NCI-H526 (cell line): ENCODE measurements at regions not wholly inside any gene's neighbourhood (a gene's known extent, or its start where the extent isn't known, plus 50 kb on each side); places are given as distances from the start of the nearest gene placed in this dataset.

Experiments used
- DNase-seq, 2 experiments: peaks; one replicate each; lab custom pipeline; 2025; lab: John Stamatoyannopoulos, UW

DNA sequence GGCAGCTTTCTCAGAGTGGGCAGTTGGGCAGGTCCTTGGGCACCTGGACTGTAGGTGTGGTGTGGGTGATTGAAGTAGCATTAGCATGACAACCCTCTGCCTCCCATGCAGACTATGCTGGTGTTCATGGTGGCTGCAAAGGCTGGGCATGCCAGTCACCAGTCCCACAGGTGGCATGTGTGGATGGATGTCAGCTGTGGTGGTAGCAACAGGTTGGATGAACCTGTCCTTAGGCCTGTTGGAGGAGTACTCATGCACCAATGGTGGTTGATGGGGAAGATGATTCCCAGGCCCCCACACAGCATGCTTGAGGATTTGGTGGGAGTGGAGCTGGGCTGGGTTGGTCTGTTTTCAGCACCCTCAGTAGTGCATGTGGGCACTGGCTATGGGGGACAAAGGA, 251.1 kb downstream of the PAX1 start:
- DNase-seq = no peak

DNA sequence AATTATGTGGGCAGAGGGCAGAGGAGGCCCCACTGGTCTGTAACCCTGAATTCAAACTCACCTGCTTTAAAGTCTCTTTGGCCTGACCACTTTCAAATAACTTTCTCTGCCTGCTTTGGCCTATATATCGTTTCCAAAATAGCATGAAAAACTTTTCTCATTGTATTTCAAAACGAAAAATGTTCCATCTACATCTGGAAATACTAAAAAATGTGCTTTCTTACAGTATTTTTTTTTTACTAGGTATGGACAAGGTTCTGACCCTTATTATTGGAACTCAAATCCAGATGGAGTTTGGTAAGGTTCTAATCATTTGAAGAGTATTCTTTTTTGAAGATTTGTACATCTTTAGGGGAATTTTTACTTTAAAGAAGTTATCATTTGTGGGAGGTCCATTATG, 241.9 kb downstream of the PAX1 start:
- no peak for DNase-seq

DNA sequence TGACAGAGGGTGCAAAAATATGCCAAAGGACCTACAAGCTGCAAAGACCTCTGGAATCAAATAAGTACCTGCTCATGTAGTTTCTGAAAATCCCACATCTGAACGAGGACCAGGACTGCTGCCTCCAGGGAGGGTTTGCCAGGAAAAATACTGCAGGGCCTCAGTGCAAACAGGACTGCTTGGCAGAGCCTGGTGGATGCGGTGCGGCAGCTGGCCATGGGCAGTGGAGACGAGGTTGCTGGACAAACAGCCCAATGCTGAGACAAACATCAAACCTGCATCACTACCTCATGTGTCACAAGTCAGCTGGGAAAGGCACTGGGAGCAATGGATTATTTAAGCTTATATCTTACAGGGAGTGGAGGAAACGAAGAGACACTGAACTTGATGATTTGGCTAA, 238.8 kb downstream of the PAX1 start:
- no peak for DNase-seq

DNA sequence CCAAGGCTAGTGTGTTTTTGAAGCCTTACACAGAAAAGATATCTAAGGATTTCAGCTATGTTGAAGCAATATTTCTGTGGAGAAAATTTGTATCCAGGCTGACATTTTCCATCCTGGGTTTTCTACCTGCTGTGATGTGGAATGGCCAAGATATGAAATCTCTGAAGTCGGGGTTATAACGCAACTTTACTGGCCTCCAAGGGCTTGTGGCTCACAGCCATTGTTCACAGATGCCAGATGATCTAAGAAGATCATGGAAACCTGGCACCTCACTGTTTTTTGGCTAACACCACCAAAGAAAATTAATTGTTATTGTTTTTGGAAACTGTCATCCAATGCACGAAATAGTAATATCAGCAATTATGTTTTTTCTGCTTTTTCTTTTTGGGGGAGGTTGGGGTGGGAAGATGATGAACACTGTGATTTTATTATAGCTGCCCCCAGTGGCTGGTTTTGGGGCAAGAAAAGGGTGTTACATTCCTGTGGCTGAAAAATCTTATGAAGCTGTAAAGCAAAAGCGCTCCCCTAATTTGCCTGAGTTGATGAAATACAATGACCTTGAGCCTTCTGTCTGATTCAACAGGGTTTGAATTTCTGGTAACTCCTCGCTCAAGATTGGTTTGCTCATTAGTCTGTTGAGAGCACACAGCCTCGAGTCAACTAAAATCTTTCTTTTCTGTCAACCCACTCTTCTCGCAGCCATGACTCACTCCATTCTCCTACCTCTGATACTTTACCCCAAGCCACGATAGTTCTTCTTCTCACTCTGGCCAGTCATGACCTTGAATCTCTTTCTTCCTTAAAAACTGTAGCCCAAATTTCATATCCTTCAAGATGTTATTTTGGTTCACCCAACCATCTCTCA, 236.7 kb downstream of the PAX1 start:
- DNase-seq = no peak

DNA sequence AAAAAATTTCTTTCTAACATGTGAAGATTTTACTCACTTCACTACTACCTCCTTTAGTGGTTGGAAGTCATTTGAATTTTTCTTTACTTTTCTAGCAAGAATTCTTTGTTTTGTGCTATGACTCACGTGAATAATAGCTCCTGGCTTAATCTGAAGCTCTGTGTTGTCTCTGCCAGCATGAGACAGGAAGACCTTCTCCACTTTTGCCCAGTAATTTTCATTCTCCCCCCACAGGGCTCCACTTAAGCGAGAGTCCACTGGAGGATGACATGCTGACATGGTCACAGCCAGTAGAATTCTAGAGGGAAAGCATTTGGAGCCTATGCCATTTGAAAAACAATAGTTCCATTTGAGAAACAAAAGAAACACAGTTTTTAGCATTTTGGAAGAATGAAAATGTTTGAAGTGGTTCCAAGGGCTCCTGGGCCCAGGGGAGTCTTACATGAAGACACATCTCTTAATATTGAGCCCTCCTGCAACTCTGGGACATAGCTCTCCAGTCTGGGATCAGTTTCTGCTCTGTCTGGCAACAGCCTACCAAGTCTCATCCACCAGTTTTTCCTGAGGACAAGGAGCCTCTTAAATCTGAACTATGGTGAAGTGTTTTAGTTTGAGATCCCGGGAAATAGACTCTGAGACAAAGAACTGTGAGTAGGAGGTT, 231.4 kb downstream of the PAX1 start:
- DNase-seq = no peak

DNA sequence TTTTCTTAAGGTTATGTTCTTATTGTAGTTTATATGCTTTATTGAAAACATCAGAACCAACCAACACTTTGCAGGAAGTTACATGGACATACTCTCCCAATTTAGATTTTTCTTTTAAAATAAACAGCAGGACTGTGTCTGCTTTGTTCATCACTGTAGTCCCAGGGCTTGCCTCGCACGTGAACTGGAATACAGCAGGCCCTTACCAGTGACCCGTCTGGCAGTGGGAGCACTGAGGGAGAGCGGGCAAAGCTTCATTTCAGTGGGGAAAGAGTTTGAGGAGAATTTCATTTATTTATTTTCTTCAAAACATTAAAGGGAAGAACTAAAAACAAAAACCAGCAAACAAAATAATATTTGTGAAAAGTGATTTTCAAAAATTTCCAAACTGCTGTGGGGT, 230.8 kb downstream of the PAX1 start:
- DNase-seq = no peak

DNA sequence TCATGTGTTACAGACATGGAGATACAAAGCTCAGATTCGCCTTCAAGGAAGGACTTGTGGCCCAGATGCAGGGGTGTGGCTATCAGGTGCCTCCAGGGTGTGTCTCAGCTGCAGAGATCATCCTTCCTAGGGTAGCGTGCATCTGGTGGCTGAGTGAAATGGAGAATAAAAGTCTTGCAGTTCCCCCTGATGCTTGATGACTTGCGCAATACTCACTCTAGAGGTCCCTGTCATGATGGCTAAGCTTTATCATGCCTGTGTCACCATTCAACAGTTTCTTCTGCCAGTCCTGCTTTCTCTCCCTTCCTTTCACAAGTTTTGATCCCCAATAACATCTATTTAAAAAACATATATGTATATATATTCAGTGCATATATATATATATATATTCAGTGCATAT, 228.1 kb downstream of the PAX1 start:
- no peak for DNase-seq

DNA sequence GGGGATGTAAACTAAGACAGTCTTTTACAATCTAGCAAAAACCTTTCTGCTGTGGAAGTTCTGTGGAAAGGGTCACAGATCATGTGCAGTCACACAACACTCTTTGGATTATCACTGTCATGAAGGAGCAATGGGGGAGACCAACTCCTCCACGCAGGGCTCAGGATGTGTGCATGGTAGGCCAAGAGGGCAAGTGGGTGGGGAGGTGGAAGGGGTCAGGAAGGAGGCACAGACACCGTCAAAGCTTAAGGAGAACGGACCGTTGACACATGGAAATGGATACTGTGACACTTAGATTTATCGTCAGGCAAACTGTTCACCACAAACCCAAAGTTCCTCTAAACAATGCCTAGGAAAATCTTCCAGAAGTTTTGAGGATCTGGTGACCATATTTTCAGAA, 215.8 kb downstream of the PAX1 start:
- DNase-seq = no peak

DNA sequence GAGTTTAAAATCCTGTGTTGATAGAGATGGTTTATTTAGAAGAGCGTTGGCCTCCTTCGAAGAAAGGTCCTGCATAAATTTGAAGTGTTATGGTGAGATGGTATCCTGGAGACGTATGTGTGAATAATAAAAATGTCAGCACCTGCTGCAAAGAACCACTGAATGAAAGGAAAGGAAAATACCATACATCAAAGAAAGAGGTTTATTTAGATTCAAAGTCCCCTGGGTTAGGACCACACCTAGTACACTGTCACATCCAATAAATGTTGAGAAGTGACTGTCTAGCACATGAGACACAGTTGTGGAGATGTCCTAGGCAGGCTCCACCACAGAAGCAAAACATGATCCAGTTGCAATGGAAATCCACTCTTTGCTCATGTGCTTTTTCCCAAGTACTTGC, 214.7 kb downstream of the PAX1 start:
- DNase-seq = no peak

DNA sequence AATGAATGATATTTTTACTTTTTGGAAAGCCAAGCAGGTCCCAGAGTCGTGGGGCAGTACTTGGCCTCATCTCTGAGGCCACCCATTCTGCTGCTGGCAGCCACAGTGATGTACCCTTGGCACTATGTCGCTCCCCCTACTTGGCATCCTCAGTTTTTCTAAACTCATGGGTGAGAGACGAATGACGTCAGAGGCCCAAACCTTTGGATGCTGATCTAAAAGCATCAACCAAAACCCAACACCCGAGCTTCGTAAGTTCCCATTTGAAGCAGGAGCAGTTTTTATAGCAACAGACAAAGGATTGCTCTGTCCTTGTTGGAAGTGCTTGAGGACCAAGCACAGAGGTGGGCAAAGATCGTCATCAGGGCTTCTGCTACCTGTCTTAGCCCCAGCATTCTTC, 212.9 kb downstream of the PAX1 start:
- DNase-seq = no peak

DNA sequence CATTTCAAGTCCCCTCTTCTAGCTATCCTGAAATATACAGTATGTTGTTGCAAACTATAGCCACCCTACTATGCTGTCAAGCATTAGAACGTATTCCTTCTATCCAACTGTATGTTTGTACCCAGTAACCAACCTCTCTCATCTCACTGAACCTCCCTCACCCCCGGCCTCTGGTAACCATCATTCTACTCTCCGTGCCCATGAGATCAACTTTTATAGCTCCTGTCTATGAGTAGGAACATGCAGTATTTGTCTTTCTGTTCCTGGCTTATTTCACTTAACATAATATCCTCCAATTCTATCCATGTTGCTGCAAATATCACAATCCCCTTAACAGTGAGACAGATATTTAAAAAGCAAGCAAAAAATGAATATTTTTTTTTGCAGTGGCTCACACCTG, 196.9 kb downstream of the PAX1 start:
- no peak for DNase-seq

DNA sequence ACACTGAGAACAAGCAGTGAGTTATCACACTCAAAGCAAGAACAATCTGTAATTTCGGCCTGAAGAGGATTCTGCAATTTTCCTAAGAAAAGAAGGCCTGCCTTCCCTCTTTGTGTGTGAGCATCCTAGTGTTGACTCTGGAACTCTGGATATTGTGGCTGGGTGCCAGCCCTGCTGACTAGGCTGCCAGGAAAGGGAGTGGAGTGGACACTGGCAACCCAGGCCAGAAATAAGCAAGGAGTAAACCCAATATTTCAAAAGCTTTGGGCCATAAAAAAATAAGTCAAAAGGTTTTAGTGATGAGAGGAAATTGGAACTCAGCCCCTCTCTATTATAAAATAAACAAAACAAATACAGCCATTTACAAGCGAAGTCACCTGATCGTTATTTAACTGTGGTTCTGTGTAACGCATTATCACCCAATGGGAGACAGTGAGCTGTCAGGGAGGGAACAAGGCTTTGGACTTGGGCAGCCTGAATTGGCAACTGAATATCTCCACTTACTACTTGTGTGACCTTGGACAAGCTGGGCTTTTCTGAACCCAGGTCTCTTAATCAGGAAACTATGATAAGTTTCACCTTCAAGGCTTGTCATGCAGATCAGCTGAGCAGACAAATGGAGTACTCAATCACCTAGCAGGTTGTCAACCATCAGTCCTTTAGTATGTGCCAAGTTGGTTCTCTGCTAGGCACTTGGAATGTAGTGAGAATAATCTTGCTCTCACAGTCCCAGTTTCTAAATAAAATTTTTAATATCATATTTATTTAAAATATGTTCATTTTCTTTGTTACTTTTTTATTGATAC, 196.2 kb downstream of the PAX1 start:
- no peak for DNase-seq

DNA sequence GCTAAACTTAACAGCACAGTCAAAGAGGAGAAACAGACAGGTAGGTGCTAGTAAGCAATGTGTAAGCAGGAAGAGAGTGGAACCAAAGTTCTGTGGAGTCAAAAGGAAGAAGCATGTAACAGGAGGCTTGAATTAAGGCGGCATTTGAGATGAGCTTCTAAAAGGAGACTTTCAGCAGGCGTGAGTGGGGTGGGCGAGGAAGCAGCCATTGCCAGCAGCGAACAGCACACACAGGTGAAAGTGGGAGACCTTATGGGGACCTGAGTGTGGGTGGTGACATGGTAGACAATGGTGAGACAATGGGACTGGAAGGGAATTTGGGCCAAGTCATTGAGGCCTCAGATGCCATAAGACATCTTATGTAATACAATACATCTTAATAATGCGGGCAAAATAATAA, 195.0 kb downstream of the PAX1 start:
- no peak for DNase-seq

DNA sequence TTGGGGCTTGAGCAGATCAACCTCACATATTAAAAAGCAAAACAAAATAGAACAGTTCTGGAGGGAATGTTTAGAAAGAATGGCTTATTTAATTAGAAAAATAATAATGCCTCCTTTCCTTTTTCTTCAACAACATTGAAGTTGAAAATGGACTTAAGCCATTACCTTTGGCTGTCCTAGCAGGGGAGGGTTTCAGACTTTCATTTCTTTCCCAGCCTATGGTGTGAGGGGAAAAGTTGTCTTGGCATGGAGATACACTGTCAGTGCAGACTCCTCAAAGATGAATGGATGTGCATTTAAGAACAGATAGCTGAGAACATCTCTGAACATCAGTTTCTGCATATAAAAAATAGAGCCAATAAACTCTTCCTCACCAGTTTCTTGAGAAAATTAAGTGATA, 169.5 kb downstream of the PAX1 start:
- no peak for DNase-seq

DNA sequence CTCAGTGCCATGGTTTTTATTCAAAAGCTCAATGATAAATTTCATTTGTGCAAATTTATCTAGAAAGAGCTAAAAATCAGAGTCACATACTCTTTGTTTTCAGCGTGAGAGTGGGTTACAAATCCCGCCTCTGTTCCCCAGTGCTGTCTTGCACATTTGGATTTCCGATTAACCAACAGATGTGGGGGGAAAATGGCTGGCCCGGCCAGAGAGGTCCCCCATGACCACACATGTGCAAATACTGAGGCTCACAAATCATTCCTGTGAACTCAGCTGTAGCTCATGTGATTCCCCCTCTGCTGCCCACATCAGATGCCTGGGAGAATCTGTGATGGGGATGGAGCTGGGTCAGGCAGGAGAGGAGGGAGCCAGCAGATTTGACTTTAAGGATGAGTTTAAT, 168.7 kb downstream of the PAX1 start:
- no peak for DNase-seq

DNA sequence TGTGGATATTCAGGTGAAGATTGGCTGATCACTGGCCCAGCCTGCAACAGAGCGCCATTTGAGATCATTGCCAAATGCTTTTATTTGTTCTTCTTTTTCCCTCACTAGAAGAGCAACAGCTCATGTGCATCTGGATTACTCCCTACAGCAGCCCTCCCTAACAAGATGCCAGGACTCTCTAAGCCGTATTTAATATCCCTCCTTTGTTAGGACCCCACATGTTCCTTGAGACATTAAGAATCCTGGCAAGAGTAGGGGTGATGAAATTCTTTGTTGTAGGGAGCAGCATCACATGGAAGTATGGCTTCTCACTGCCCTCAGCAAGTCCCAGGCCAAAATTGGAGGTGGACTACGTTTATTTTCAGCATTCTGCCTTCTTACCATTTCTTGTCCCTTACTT, 167.8 kb downstream of the PAX1 start:
- DNase-seq = no peak

DNA sequence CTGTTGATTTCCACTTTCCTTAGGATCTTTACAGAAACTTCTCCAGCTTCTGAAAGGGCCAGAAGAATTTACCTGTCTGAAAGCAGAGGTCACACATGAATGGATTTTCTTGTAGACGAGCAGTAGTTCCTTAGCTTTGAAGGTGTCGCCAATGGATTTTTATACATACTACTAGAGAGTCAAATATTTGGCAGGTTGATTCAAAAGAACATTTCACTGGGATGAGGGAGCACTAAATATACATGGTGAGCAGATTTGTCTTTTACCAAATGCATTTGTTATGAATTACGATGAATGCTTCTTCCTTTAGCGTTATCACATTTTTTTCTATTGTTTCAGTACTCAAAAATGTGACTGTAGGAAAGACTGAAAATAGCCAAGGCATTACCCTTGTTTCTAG, 162.3 kb downstream of the PAX1 start:
- DNase-seq = no peak

DNA sequence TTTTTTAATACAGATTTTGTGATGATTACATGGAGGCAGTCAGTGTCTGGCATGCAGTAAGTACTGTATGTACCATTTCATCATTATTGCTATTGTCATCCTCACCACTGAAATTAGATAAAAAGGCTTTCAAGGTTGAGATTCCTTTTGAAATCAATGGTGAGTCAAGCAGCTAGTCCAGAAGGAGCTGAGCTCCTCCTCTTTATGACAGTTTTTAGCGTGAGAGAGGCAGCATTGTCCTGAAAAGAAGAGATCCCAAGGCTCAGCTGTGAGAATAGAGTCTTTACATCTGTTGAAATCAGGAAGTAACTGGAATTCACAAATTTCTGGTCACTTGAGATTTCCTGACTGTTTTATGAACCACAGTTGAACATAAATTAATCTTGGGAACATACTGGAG, 161.9 kb downstream of the PAX1 start:
- no peak for DNase-seq

DNA sequence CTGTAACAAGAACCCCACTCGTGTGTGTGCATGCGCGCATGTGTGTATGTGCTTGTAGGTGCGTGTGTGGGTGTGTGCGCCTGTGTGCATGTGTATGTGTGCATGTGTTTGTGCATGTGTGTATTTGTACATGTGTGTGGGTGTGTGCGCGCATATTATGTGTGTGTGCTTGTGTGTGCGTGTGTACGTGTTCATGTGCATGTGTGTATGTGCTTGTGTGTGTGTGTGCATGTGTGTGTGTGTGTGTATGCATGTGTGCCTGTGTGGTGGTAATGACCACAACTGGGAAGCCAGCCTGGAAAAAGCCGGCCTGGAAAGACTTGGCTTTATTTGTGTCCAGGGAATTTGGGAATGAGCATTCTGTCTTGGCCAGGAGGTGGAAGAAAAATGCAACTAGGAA, 157.5 kb downstream of the PAX1 start:
- DNase-seq = no peak

DNA sequence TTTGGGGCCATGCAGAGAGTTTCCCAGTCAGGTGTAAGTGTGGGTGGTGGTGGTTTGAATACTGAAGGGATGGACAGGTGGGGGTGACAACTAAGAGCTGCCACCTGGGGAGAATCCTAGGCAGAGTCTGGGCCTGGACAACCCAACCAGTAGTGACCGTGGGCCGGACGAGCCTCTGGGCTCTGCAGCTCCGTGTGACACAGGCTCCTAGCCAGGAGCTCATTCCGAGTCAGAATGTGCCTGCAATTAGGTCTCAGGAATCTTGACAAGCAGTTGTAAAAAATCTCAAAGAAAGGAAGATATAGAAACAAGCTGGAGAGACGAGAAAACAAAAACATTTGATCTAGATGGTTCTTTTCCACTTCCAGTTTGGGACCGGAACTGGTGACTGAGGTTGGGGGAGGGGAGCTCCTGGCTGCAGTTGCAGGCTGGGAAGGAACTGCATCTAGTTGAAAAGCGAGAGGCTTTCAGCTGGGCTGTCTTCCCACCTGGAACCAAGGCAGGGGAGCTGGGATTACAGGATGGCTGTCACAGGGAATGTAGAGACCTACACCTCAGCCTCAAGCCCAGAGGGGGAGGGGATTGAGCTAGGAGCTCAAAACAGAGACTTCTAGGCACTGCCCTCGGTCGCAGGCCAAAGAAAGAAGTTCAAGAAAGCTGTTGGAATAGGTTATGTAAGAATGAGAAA, 156.9 kb downstream of the PAX1 start:
- DNase-seq = no peak

DNA sequence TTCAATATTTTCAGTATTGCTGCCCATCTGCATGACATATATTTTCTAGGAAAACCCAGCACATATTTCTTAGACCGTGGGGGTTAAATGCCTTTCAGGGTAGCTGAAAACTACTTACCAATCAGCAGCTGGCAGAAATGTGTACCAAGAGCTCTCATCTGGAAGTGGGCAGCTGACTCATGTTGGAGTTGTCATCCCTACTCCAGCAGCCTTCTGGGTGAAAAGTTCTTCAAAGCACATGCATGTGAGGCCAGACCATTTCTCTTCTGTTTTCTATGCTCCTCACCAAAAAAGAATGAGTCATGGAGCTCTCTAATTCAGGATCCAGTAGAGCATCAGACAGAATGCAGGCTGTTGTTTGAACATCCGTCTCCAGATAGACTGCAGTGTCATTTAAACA, 135.5 kb downstream of the PAX1 start:
- no peak for DNase-seq

DNA sequence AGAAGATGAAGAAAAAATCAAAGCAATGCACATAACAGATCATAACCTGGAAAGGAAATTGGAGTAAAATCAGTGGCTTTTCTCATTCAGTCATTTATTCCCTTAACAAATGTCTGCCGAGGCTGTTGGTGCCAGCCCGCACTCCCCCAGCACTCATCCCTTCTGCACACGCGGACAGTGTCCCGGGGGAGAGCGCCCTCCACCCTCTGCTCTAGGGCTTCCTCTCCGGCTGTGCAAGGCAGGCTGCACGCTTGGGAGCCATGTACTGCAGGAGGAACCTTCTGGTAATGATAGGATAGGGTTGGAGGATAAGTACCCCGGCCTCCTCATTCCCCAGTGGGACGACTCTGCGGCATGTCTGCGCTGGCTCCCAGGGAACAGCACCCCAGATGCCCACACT, 134.5 kb downstream of the PAX1 start:
- no peak for DNase-seq
